D721Med (cell line): ENCODE measurements at regions not wholly inside any gene's neighbourhood (a gene's known extent, or its start where the extent isn't known, plus 50 kb on each side); places are given as distances from the start of the nearest gene placed in this dataset.

ENCODE experiments used
- DNase-seq: peaks from one replicate; pipeline ENCODE4 v3.0.0; 2011; ENCODE audit warnings: low spot score; ENCODE audit not compliant: insufficient read length
- FAIRE-seq: peaks from 2 replicates; lab custom pipeline; 2011; peaks lifted over from hg19 to GRCh38; lab: Jason Lieb, UNC
- TF ChIP-seq, protein P1 (sequence below): IDR thresholded peaks from 2 replicates; pipeline ENCODE4 v1.5.1; 2012; ENCODE audit warnings: mild to moderate bottlenecking, control low read depth; ENCODE audit not compliant: insufficient read depth; ENCODE audit errors: missing control alignments

DNA sequence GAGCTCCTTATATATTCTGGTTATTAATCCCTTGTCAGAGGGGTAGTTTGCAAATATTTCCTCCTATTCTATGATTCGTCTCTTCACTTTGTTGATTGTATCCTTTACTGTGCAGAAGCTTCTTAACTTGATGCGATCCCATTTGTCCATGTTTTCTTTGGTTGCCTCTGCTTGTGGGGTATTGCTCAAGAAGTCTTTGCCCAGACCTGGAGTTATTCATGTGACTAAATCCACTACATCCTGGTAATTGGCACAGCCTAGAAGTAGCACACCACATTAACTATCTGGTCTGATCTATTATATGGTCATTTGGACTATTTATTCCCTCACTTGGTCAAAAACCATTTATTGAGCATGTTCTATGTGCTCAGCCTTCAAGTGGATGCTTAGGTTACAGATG, 164.8 kb upstream of the ATP11B start:
- DNase-seq = no peak
- TF ChIP-seq, protein P1, sequence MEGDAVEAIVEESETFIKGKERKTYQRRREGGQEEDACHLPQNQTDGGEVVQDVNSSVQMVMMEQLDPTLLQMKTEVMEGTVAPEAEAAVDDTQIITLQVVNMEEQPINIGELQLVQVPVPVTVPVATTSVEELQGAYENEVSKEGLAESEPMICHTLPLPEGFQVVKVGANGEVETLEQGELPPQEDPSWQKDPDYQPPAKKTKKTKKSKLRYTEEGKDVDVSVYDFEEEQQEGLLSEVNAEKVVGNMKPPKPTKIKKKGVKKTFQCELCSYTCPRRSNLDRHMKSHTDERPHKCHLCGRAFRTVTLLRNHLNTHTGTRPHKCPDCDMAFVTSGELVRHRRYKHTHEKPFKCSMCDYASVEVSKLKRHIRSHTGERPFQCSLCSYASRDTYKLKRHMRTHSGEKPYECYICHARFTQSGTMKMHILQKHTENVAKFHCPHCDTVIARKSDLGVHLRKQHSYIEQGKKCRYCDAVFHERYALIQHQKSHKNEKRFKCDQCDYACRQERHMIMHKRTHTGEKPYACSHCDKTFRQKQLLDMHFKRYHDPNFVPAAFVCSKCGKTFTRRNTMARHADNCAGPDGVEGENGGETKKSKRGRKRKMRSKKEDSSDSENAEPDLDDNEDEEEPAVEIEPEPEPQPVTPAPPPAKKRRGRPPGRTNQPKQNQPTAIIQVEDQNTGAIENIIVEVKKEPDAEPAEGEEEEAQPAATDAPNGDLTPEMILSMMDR = no peak
- no peak for FAIRE-seq

- FAIRE-seq = no peak
- no peak for DNase-seq
- TF ChIP-seq, protein P1 = no peak
These were observed 163.8 kb upstream of the ATP11B start for GRCh38 chr3:182629521-182629920.

DNA sequence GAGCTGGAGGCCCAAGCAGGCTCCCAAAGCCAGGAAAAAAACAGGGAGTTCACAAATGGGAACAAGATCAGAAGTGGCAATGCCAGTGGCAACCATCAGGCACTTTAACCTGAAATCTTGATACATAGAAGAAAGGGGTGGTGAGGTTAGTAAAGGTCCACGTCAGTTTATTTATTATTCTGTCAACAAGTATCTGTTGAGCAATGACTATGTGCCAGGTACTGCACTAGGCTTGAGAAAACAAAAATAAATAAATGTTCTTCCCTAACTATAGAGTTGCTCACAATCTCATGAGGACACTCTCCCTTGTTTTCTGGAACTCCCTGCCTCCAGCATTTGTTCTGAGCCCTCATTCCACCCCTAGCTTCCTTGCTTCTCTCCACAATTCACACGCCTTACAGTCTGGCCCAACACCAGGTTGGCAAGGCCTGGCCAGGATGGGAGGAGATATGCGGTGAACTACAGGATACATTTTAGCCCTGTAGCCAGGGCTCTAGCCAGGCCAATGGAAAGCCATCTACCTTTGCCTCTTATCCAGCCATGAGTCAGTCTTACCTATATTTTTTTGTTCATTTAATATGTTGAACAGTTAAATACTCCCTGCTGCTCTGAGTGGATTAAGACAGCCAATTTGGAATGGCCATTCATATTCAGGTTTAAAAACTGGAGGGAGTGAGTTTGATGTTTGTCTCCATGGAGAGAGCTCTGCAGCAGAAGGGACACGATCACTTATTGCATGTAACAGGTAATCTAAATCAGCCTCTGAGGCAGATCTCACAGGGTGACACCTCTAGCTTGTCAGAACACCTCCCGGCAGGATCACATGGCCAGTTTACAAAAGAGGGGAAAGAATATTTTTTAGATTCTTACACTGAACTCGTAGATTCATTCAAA, 161.9 kb upstream of the ATP11B start:
- DNase-seq = no peak
- TF ChIP-seq, protein P1 = no peak
- no peak for FAIRE-seq

- FAIRE-seq = no peak
- TF ChIP-seq, protein P1 = no peak
- no peak for DNase-seq
These were observed 161.3 kb upstream of the ATP11B start for GRCh38 chr3:182632077-182632393.

DNA sequence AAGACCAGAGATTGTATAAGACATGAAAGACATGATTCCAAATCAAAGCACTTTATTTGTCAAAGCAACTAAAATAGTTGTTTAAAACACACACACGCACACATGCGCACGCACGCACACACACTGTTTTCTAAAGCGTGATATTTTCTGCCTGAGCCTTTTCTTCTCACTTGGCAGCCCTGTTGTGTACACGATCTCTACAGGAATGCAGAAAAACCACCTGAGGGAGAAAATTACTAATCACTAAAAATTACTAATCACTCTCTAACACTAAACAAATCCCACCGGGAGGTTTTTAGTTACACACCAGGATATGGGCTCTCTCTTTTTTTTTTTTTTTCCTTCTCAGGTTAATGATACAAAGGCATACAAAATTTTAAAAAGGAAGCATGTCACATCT, 160.1 kb upstream of the ATP11B start:
- TF ChIP-seq, protein P1 = no peak
- DNase-seq (no peak), FAIRE-seq (no peak)

GRCh38 chr3:182636646-182637045, 156.7 kb upstream of the ATP11B start:
- TF ChIP-seq, protein P1 = no peak
- no peak for FAIRE-seq

DNA sequence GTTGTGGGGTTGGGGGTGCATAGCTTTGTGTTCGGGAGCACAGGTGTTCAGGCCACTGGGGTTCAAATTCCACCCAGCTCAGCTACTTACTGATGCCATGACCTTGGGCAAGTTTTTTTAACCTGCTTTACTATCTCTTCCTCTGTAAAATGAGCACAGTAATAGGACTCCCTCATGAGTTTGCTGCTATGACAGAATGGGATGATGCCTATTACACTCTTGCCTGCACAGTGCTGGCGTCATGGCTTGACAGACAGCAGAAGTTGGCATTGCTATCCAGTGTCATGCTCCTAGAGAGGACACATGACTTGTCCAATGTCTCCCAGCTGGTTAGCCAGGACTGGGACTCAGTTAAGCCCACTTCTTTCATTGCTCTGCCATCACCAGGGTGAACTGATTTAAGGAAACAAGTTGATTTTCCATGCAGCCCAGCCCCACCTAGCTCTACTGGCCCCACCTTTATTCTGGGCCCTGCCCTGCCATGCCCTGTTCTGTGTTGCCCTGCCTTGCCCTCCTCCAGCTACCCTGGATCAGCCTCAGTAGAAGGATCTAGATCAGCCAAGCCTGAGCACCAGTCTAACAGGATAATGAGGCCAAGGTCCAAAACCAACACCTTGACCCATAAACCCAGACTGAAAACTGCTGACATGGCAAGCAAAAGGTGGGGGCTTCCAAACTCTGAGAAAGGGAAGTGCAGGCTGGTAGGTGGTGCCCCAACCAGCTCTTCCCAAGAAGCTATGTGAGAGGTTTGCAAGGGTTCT, 155.8 kb upstream of the ATP11B start:
- DNase-seq (no peak), FAIRE-seq (no peak)
- TF ChIP-seq, protein P1 = no peak

More at GRCh38 chr3:182636646-182637045, 156.7 kb upstream of the ATP11B start:
- DNase-seq = no peak
